CD4-positive, alpha-beta T cell treated with Interleukin-1 beta for 1 hour (primary cell): ENCODE measurements at regions not wholly inside any gene's neighbourhood (a gene's known extent, or its start where the extent isn't known, plus 50 kb on each side); places are given as distances from the start of the nearest gene placed in this dataset.
"Not testable (repeated sequence)": the region's sequence is repeated elsewhere in the genome, so short reads cannot be mapped to it uniquely, and the experiment has no call there.

Source experiments
- DNase-seq, 2 donors: peaks; one replicate each; pipeline ENCODE4 v3.0.0-alpha.2; 2020 to 2022

GRCh38 chr4:160537681-160538080 is 1434.8 kb downstream of the RAPGEF2 start:
- no peak for DNase-seq

DNA sequence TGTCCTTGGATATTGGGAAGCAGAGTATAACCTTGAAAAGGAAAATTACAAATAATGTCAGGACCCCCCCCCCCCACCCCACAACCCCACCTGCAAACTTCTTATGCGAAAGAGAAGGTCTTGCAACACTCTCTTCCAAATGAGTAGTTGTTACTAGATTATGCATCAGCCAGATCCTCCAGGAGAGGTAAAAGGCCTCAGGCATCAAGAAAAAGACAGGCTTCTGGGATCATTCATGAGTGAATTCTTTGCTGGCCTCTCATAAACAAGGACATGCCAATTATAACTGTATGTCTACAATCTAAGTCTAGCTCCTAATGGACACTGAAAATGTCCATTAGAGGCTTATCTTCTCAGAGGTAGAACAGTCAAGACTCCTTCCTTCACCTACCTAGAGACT is 1443.3 kb downstream of the RAPGEF2 start:
- DNase-seq: no peak

GRCh38 chr4:160549951-160550519 is 1447.2 kb downstream of the RAPGEF2 start:
- DNase-seq: not testable (repeated sequence)

DNA sequence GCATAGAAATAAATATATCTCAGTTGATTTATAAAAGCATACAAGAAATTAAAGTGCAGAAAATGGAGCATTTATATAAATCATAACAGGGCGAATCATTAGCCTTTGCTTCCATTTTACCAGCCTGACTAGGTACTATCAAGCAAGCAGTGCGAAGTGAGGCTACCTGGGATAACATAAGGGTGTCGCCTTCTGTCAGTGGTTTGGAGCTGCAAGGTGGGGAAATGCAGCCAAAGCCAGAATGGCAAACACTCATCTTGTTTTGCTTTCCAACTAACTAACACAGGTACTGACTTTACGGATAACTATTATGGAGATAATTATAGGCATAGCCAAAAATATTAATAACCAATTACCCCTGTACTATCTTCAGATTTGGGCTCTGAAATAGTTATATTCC is 1459.8 kb downstream of the RAPGEF2 start:
- DNase-seq: no peak

DNA sequence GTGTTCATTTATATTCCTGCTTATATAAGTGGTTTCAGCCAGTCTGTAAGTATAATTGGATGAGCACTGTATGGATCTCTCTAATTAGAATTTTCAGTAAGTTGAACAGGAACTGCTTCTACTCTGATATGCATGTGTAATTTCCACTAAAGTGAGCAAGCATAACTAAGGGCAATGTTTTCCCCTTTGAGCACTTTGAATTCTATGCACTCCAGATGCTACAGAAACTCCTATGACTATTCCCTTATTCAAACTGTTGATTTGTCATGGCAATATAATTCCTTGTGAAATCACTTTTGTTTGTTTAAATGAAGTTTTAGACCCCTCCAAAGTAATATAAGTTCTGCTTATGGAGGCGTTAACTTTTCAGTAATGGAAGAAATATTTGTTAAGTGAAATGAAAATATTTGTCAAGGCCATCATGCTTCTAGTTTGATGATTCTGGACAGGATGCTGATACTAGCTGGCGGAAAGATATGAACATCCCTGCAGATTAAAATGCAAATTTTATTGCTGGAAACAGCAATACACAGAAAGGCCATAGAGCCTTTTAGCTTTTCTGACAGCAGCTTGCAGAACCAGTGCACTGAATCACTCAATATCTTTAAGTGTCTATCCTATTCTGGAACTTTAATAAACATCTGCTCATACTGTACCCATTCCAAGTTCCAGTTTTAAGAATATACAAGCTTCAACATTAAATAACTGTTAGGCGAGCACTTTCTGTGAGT is 1460.8 kb downstream of the RAPGEF2 start:
- no peak for DNase-seq

DNA sequence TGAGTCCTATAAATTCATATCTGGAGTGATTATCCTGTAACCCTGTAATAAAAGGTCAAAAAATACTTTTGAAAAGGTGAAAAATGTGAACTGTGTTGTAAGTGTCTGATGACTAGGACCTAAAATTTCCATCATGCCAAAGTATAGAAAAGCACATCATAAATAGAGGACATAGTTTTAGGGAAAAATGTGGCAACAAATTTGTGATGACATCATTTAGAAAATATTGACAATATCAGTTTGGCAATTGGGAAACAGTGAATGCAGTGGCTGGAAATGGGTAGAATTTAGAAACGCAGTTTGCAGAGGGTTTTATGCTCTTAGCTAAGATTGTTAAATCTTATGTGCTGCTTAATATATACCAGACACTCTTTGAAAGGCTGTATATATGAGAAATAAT is 1464.8 kb downstream of the RAPGEF2 start:
- no peak for DNase-seq

DNA sequence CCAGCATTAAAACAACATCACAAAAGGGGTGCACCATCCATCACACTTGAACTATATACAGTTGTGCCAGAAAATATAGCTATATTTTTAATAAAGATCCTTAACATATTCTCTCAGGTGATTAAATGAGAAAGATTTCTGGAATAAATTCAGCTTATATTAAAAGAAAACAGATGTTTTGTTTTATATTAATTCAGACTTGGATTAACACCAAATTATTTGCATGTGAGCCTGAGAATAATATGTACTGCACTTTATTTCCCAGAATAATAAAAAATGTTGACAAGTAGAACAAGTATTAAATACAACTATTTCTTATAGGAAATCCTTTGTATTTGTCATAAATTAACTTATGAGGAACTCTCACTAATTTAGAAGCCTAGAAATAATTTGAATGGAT is 1467.4 kb downstream of the RAPGEF2 start:
- no peak for DNase-seq

DNA sequence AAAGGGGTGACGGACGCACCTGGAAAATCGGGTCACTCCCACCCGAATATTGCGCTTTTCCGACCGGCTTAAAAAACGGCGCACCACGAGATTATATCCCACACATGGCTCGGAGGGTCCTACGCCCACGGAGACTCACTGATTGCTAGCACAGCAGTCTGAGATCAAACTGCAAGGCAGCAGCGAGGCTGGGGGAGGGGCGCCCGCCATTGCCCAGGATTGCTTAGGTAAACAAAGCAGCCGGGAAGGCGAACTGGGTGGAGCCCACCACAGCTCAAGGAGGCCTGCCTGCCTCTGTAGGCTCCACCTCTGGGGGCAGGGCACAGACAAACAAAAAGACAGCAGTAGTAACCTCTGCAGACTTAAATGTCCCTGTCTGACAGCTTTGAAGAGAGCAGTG is 1471.4 kb downstream of the RAPGEF2 start:
- DNase-seq: not testable (repeated sequence)

DNA sequence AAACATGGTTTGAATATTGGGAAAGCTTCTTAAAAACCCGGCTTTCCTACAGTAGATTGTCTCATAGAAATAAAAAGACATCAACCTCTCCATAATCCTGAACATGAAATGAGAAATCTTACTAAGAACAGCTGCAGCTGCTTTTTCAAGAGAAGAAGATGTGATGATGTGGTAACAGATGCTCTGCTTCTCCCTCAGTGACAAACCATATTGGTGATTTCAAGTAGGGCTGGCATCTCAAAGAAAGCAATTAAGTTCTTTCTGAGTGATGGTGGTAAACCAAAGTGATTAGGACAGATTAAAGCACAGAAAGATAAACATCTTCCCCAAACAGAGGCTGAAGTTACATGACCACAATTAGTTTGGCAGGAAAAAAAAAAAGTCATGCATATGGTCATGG is 1477.7 kb downstream of the RAPGEF2 start:
- DNase-seq: no peak

- no peak for DNase-seq
These were observed 1489.4 kb downstream of the RAPGEF2 start for GRCh38 chr4:160592258-160592657.

DNA sequence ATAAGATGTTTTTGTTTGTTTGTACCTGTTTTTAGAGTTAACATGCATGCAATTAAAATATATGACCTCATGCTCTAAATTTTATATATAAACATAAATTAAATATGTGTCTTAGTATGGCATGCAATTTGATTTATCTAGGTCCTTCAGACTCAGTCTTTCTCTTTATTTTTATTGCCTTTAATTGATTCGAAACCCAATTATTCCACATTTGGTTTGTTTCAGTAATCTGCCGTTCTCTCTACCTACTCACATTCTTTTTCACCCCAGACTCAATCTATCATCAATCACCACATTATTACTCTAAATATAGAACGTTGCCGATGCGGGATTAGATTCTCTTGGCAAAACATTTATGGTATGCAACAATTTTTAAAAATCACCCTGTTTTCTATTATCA is 1492.8 kb downstream of the RAPGEF2 start:
- no peak for DNase-seq

- no peak for DNase-seq
These were observed 1501.7 kb downstream of the RAPGEF2 start for GRCh38 chr4:160604541-160604940.

DNA sequence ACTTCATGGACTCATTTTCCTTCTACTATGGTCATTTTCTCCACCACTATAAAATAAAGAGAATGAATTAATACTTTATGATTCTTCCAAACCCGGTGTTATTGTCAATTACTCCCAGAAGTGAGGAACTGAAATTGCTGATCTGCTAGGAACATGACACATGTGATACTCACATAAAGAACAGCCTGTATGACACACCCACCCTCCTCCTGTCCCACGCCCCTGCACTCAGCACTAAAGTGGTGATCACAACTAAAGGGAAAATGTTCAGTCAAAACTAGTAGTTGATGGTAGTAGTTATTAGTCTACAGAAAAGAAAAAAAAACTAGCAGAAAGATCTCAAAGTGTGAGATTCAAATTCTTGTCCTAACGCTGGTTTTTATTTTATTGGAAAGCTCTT is 1508.3 kb downstream of the RAPGEF2 start:
- no peak for DNase-seq

GRCh38 chr4:160631044-160631443 is 1528.2 kb downstream of the RAPGEF2 start:
- DNase-seq: no peak

DNA sequence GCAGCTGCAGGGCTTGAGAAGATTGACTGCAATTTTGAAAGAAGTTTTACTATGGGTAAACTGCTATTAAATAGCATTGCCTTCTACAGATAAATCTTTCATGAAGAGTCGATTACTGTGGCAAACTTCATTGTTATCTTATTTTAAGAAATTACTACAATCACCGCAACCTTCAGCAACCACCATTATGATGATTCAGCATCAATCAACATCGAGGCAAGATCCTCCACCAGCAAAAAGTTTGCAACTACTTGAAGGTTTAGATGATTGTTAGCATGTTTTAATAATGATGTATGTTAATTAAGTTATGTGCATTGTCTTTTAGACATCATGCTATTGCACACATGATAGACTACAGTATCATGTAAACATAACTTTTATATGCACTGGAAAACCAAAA is 1511.0 kb downstream of the FSTL5 start:
- no peak for DNase-seq

GRCh38 chr4:160675550-160675949 is 1488.2 kb downstream of the FSTL5 start:
- DNase-seq: no peak

DNA sequence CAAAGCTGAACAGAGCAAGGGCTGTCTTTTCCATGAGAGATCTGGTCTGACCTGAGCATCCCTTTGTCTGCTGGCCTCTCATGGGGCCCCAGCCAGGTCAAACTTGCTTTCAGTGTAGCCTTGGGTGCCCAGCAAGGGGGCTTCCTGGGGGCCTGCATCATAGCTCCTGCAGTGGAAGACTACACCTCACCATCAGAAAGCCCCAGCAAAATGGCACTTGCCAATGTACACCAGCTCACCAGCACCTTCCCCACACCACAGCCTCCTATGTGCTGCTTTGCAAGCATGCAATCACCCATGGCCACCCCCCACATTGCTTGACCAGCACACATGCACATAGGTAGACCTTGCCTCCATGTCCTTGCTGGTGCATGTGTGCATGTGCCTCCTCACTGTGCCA is 1478.1 kb downstream of the FSTL5 start:
- no peak for DNase-seq

DNA sequence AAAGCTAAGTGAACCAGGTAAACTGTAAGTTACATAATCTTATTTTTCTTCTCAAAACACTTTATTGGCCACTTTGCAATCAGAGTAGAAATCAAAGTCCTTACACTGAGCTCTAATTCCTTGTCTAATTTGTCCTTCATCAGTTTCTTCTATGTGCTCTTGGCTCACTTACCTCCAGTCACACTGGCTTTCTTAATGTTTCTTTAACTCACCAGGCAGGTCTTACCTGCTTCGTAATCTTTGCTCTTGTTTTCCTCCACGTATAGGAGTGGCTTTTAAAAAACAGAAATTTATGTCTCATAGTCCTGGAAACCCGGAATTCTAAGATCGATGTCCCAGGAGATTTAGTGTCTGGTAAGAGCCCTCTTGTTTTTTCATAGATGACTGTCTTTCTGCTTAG is 1462.1 kb downstream of the FSTL5 start:
- no peak for DNase-seq

- no peak for DNase-seq
These were observed 1454.8 kb downstream of the FSTL5 start for GRCh38 chr4:160709026-160709425.

GRCh38 chr4:160709546-160709945 is 1454.3 kb downstream of the FSTL5 start:
- DNase-seq: no peak

GRCh38 chr4:160716551-160716950 is 1447.2 kb downstream of the FSTL5 start:
- no peak for DNase-seq

- DNase-seq: no peak
These were observed 1446.0 kb downstream of the FSTL5 start for GRCh38 chr4:160717848-160718247.

GRCh38 chr4:160724063-160724462 is 1439.7 kb downstream of the FSTL5 start:
- no peak for DNase-seq

DNA sequence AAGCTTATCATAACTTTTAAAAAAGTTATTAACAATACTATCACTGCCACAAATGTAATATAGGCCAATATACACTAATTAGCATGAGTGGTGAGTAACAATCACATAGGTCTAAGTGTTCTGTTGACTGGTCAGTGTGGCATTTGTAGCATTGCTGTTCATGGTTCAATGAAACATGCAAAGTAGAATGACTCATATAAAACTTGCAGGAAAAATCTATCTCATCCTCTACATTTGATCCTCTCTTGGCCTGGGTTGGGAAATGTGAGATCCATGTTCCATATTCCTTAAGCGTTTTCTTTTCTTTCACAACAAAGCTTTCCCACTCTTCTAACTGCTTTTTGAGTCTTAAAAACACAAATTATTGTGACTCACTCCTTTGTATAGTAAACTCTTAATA is 1418.7 kb downstream of the FSTL5 start:
- no peak for DNase-seq

DNA sequence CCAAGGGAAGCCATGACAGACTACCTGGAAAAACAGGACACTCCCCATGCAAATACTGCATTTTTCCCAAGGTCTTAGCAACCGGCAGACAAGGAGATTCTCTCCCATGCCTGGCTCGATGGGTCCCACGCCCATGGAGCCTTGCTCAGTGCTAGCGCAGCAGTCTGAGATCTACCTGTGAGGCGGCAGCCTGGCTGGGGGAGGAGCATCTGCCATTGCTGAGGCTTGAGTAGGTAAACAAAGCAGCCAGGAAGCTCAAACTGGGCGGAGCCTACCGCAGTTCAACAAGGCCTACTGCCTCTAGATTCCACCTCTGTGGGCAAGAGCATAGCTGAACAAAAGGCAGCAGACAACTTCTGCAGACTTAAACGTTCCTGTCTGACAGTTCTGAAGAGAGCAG is 1417.2 kb downstream of the FSTL5 start:
- DNase-seq: not testable (repeated sequence)
